H1 (cell line): ENCODE measurements at regions not wholly inside any gene's neighbourhood (a gene's known extent, or its start where the extent isn't known, plus 50 kb on each side); places are given as distances from the start of the nearest gene placed in this dataset.

ENCODE experiments used
- CTCF ChIA-PET: fragments of 300-600 bp; sonication (Branson Sonifier 250); formaldehyde crosslinking; loops from one replicate; lab custom pipeline; 2021; ENCODE audit not compliant: partially characterized antibody; lab: Charles Lee
- POLR2A ChIA-PET: fragments of 300-600 bp; sonication (Branson Sonifier 250); formaldehyde crosslinking; loops from one replicate; lab custom pipeline; 2021; ENCODE audit warnings: inconsistent platforms; ENCODE audit not compliant: partially characterized antibody; lab: Charles Lee
- DNase-seq, 2 experiments: peaks; one replicate each; pipeline versions ENCODE4 v3.0.0 to v3.0.0-alpha.2; 2010 to 2022; ENCODE audit warnings: low spot score in 2 of 2, low read depth in 1 of 2, mixed read lengths in 1 of 2
- FAIRE-seq: peaks from 2 replicates; lab custom pipeline; 2011; peaks lifted over from hg19 to GRCh38; lab: Jason Lieb, UNC
- H2AFZ ChIP-seq: 2 replicates; pipeline ENCODE4 v1.8.1; 2012; ENCODE audit warnings: low read length, inconsistent platforms
- H2AK5ac ChIP-seq: 2 replicates; pipeline ENCODE4 v1.6.1; 2013; ENCODE audit warnings: low read depth, low read length
- H2BK120ac ChIP-seq: replicated peaks from 2 replicates; pipeline ENCODE3; 2013; ENCODE audit warnings: low read depth, low read length, inconsistent platforms
- H2BK12ac ChIP-seq: 2 replicates; pipeline ENCODE4 v1.6.1; 2013; ENCODE audit warnings: low read depth, low read length
- H2BK15ac ChIP-seq: 2 replicates; pipeline ENCODE4 v1.6.1; 2013; ENCODE audit warnings: low read length
- H2BK20ac ChIP-seq: 2 replicates; pipeline ENCODE4 v1.6.1; 2013; ENCODE audit warnings: low read length
- H2BK5ac ChIP-seq: 2 replicates; pipeline ENCODE4 v1.6.1; 2013; ENCODE audit warnings: low read depth, low read length
- H3K14ac ChIP-seq: 2 replicates; pipeline ENCODE4 v1.6.1; 2013; ENCODE audit warnings: inconsistent platforms; ENCODE audit not compliant: insufficient read length
- H3K18ac ChIP-seq: 2 replicates; pipeline ENCODE4 v1.6.1; 2013; ENCODE audit warnings: low read length; ENCODE audit errors: extremely low read depth
- H3K23ac ChIP-seq: 2 replicates; pipeline ENCODE4 v1.6.1; 2013; ENCODE audit warnings: inconsistent platforms; ENCODE audit not compliant: insufficient read length
- H3K23me2 ChIP-seq: 2 replicates; pipeline ENCODE4 v1.6.1; 2013; ENCODE audit warnings: low read depth, low read length
- H3K27ac ChIP-seq: 2 replicates; pipeline ENCODE4 v1.6.1; 2011; ENCODE audit warnings: low read depth, low read length, inconsistent platforms
- H3K27me3 ChIP-seq, 4 experiments: replicated peaks in 1 of 4; 1 replicate in 1 of 4; 2 replicates in 3 of 4; pipeline versions ENCODE4 v1.6.1 to v1.8.1; 2011 to 2013; ENCODE audit warnings: low read length in 3 of 4, mild to moderate bottlenecking in 3 of 4, inconsistent platforms in 2 of 4, mixed read lengths in 2 of 4, moderate library complexity in 1 of 4; ENCODE audit not compliant: control insufficient read depth in 3 of 4, insufficient read depth in 3 of 4; ENCODE audit errors: extremely low read depth in 1 of 4
- H3K36me3 ChIP-seq, 4 experiments: 2 replicates each; pipeline versions ENCODE4 v1.6.1 to v1.8.1; 2011 to 2013; ENCODE audit warnings: mild to moderate bottlenecking in 4 of 4, low read length in 3 of 4, moderate library complexity in 2 of 4, control low read depth in 1 of 4, inconsistent platforms in 1 of 4; ENCODE audit not compliant: insufficient read depth in 4 of 4, control insufficient read depth in 2 of 4
- H3K4ac ChIP-seq: replicated peaks from 2 replicates; pipeline ENCODE3; 2013; ENCODE audit warnings: low read length, low read depth, mixed read lengths, inconsistent platforms; ENCODE audit not compliant: insufficient read length
- H3K4me1 ChIP-seq, 4 experiments: replicated peaks in 1 of 4; 1 replicate in 1 of 4; 2 replicates in 3 of 4; pipeline versions ENCODE4 v1.6.1 to v1.8.1; 2011 to 2013; ENCODE audit warnings: low read length in 3 of 4, inconsistent platforms in 2 of 4, mixed read lengths in 1 of 4; ENCODE audit not compliant: insufficient read depth in 4 of 4, control insufficient read depth in 3 of 4
- H3K4me2 ChIP-seq, 2 experiments: 2 replicates each; pipeline versions ENCODE4 v1.6.1 to v1.8.1; 2011 to 2013; ENCODE audit warnings: low read depth in 2 of 2, low read length in 2 of 2, control low read depth in 1 of 2, inconsistent platforms in 1 of 2, mild to moderate bottlenecking in 1 of 2; ENCODE audit not compliant: insufficient read depth in 1 of 2
- H3K4me3 ChIP-seq, 4 experiments: fragments of 200-600, 300-600 bp in 1 of 4; sonication (generic), shearing (Covaris generic), sonication (Bioruptor Twin) in 1 of 4; 2 replicates each; pipeline versions ENCODE4 v1.5.1 to v1.8.1; 2011 to 2016; ENCODE audit warnings: low read length in 4 of 4, low read depth in 3 of 4, control low read depth in 2 of 4, inconsistent platforms in 2 of 4, mild to moderate bottlenecking in 2 of 4, mixed read lengths in 1 of 4, moderate library complexity in 1 of 4; ENCODE audit not compliant: insufficient read depth in 2 of 4; ENCODE audit errors: extremely low read depth in 1 of 4
- H3K56ac ChIP-seq: replicated peaks from 2 replicates; pipeline ENCODE3; 2013; ENCODE audit warnings: low read depth, mild to moderate bottlenecking, mixed read lengths, low read length, inconsistent platforms; ENCODE audit not compliant: insufficient read length
- H3K79me1 ChIP-seq: 2 replicates; pipeline ENCODE4 v1.6.1; 2013; ENCODE audit warnings: low read depth, low read length, control low read depth
- H3K79me2 ChIP-seq, 2 experiments: 2 replicates each; pipeline versions ENCODE4 v1.6.1 to v1.8.1; 2012 to 2013; ENCODE audit warnings: low read length in 2 of 2, mild to moderate bottlenecking in 2 of 2, inconsistent platforms in 1 of 2; ENCODE audit not compliant: insufficient read depth in 2 of 2, control insufficient read depth in 1 of 2
- H3K9ac ChIP-seq, 4 experiments: replicated peaks in 1 of 4; 1 replicate in 1 of 4; 2 replicates in 3 of 4; pipeline versions ENCODE4 v1.6.1 to v1.8.1; 2011 to 2013; ENCODE audit warnings: low read depth in 3 of 4, low read length in 3 of 4, control low read depth in 2 of 4, mild to moderate bottlenecking in 2 of 4, moderate library complexity in 2 of 4, inconsistent platforms in 1 of 4; ENCODE audit errors: extremely low read depth in 1 of 4
- H3K9me3 ChIP-seq, 2 experiments: 2 replicates each; pipeline versions ENCODE4 v1.6.1 to v1.8.1; 2012 to 2013; ENCODE audit warnings: mild to moderate bottlenecking in 2 of 2, moderate library complexity in 2 of 2, control low read depth in 1 of 2, inconsistent platforms in 1 of 2, low read depth in 1 of 2, low read length in 1 of 2, mixed read lengths in 1 of 2; ENCODE audit not compliant: insufficient read depth in 2 of 2
- H4K20me1 ChIP-seq, 2 experiments: replicated peaks in 1 of 2; 2 replicates each; pipeline versions ENCODE3 to v1.8.1; 2011 to 2013; ENCODE audit warnings: inconsistent platforms in 2 of 2, low read length in 2 of 2, mild to moderate bottlenecking in 1 of 2; ENCODE audit not compliant: insufficient read depth in 2 of 2, control insufficient read depth in 1 of 2
- H4K5ac ChIP-seq: 2 replicates; pipeline ENCODE4 v1.6.1; 2013; ENCODE audit warnings: low read length, low read depth, mixed read lengths, inconsistent platforms; ENCODE audit not compliant: insufficient read length
- H4K8ac ChIP-seq: 2 replicates; pipeline ENCODE4 v1.8.0; 2013; ENCODE audit warnings: mild to moderate bottlenecking, moderate library complexity, low read length, inconsistent platforms; ENCODE audit not compliant: insufficient read depth; ENCODE audit errors: extremely low read depth
- H4K91ac ChIP-seq: replicated peaks from 2 replicates; pipeline ENCODE3; 2013; ENCODE audit warnings: low read length, mixed read lengths, inconsistent platforms; ENCODE audit not compliant: insufficient read length
- ATF3 ChIP-seq: IDR thresholded peaks from 2 replicates; pipeline ENCODE4 v1.6.1; 2011; ENCODE audit warnings: low read depth, mild to moderate bottlenecking, low read length; ENCODE audit not compliant: insufficient read depth
- BCL11A ChIP-seq, 2 experiments: IDR thresholded peaks; one replicate each; pipeline ENCODE4 v1.6.1; 2011; ENCODE audit warnings: low read depth in 2 of 2, low read length in 2 of 2, mild to moderate bottlenecking in 2 of 2
- CHD1 ChIP-seq: IDR thresholded peaks from 2 replicates; pipeline ENCODE4 v1.6.1; 2012; ENCODE audit warnings: low read depth, low read length, improper control_type of control experiment
- EZH2 ChIP-seq: fragments of 200-600 bp; sonication (generic); IDR thresholded peaks from 2 replicates; pipeline ENCODE4 v1.7.1; 2012; ENCODE audit warnings: low read depth, mild to moderate bottlenecking, moderate library complexity, low read length, inconsistent platforms; ENCODE audit not compliant: severe bottlenecking
- JUN ChIP-seq: IDR thresholded peaks from 2 replicates; pipeline ENCODE4 v1.6.1; 2011; ENCODE audit warnings: low read depth, mild to moderate bottlenecking, improper control_type of control experiment, low read length
- RAD21 ChIP-seq, 2 experiments: IDR thresholded peaks in 1 of 2; conservative IDR thresholded peaks in 1 of 2; 2 replicates each; pipeline ENCODE4 v1.6.1; 2011; ENCODE audit warnings: low read depth in 2 of 2, low read length in 2 of 2, improper control_type of control experiment in 1 of 2, inconsistent platforms in 1 of 2, mild to moderate bottlenecking in 1 of 2, moderate library complexity in 1 of 2
- SAP30 ChIP-seq: fragments of 300-600 bp; sonication (generic); IDR thresholded peaks from 2 replicates; pipeline ENCODE4 v1.7.1; 2012; ENCODE audit warnings: low read length, moderate library complexity, mild to moderate bottlenecking, inconsistent platforms; ENCODE audit not compliant: insufficient read depth, insufficient replicate concordance
- SIX5 ChIP-seq: IDR thresholded peaks from 2 replicates; pipeline ENCODE4 v1.6.1; 2011; ENCODE audit warnings: mild to moderate bottlenecking, low read depth, low read length
- SP4 ChIP-seq: IDR thresholded peaks from 2 replicates; pipeline ENCODE4 v1.6.1; 2012; ENCODE audit warnings: low read length, inconsistent platforms
- TBP ChIP-seq: IDR thresholded peaks from 2 replicates; pipeline ENCODE4 v1.6.1; 2011; ENCODE audit warnings: low read depth, low read length, improper control_type of control experiment
- TCF12 ChIP-seq: IDR thresholded peaks from 2 replicates; pipeline ENCODE4 v1.6.1; 2011; ENCODE audit warnings: low read depth, mild to moderate bottlenecking, low read length
- TEAD4 ChIP-seq: IDR thresholded peaks from 2 replicates; pipeline ENCODE4 v1.6.1; 2012; ENCODE audit warnings: low read depth, low read length, inconsistent platforms, mixed read lengths
- ZNF274 ChIP-seq: IDR thresholded peaks from 2 replicates; pipeline ENCODE4 v1.7.0; 2012; ENCODE audit warnings: low read length, borderline replicate concordance; ENCODE audit errors: extremely low read depth
- WGBS, 2 experiments: shearing (Covaris generic) in 1 of 2; methylation state at CpG; one replicate each; pipeline versions ENCODE4 v1.1.6 to v1.1.7; 2013 to 2015; ENCODE audit warnings: low lambda C conversion rate in 2 of 2, mixed read lengths in 2 of 2, inconsistent platforms in 1 of 2, low coverage in 1 of 2, missing lambda C conversion rate in 1 of 2; ENCODE audit not compliant: insufficient replicate concordance in 2 of 2, insufficient coverage in 1 of 2, insufficient read length in 1 of 2; ENCODE audit errors: extremely low coverage in 1 of 2, missing lambda C conversion rate in 1 of 2; 5-methylcytosine and 5-hydroxymethylcytosine counted together

GRCh38 chr10:44516891-44517290 lies 132.0 kb upstream of the CXCL12 start:
- Histone ChIP-seq H2BK15ac (no peak overlapping the region), H3K4me2 (no peak overlapping the region), H3K27ac (no peak overlapping the region), H3K23ac (no peak overlapping the region), H3K4me3 (no peak overlapping the region), H2AK5ac (no peak overlapping the region), H3K56ac (no peak overlapping the region), H2AFZ (no peak overlapping the region), H3K79me1 (no peaks in the 10 kb centered on the region), H4K20me1 (no peaks in the 10 kb centered on the region), H3K4ac (no peak overlapping the region), H2BK20ac (no peak overlapping the region), H3K14ac (no peak overlapping the region), H3K4me1 (no peaks in the 10 kb centered on the region), H3K27me3 (no peaks in the 10 kb centered on the region), H2BK120ac (no peak overlapping the region), H2BK12ac (no peak overlapping the region), H3K23me2 (no peaks in the 10 kb centered on the region), H2BK5ac (no peak overlapping the region), H3K79me2 (no peaks in the 10 kb centered on the region), H4K91ac (no peak overlapping the region), H3K9ac (no peak overlapping the region), H4K8ac (no peak overlapping the region), H4K5ac (no peak overlapping the region), H3K36me3 (no peaks in the 10 kb centered on the region), H3K18ac (no peak overlapping the region), H3K9me3 (no peaks in the 10 kb centered on the region)
- FAIRE-seq (no peak), DNase-seq (no peak)
- 91% methylated on average over 6 of the region's 6 CpGs; no CpG with 5 or more reads in 1 of the 2 experiments for WGBS, 2 experiments
- ChIA-PET POLR2A (no interaction called here), CTCF (interaction anchor here (0.6 to 5.8 kb wide), 25 partner anchors 9 to 834 kb away, joined by 3 to 71 read pairs (median 4); no protein-coding TSS in a partner anchor)
- no peak for TF ChIP-seq TCF12
- TF ChIP-seq RAD21 (IDR thresholded peaks at IDR 0.05 in 1 of 2, conservative IDR thresholded peaks at IDR 0.05 in 1 of 2; ENCODE audit: low read depth in 2 of 2, low read length in 2 of 2) = no peak
- no peak for TF ChIP-seq ZNF274
- TF ChIP-seq TBP = no peak
- no peak for TF ChIP-seq SP4
- no peak for TF ChIP-seq BCL11A (IDR thresholded peaks at IDR 0.05; ENCODE audit: low read depth in 2 of 2, low read length in 2 of 2)
- TF ChIP-seq SIX5 = no peak
- no peak for TF ChIP-seq ATF3
- TF ChIP-seq TEAD4 = no peak
- TF ChIP-seq CHD1 = no peak
- TF ChIP-seq SAP30 = no peak
- no peak for TF ChIP-seq JUN
- no peak for TF ChIP-seq EZH2
